ENCODE measurements at regions not wholly inside any gene's neighbourhood (a gene's known extent, or its start where the extent isn't known, plus 50 kb on each side); places are given as distances from the start of the nearest gene placed in this dataset.
A peak's percentile ranks its signal among the peaks of the same experiment; 100 is the strongest.

- FAIRE-seq: no peak
- ChIA-PET CTCF (no interaction called here), POLR2A (no interaction called here)
- no peak overlapping the region for H3K27ac ChIP-seq
- H3K4me2 ChIP-seq: no peak overlapping the region
- ATAC-seq: no peak
- H3K4me3 ChIP-seq: no peak overlapping the region
- 16% methylated on average over 6 of the region's 6 CpGs for WGBS (ENCODE audit: missing lambda C conversion rate)
- no peaks in the 10 kb centered on the region for H3K9me3 ChIP-seq
- no peaks in the 10 kb centered on the region for H3K4me1 ChIP-seq
- TF ChIP-seq CBX8 (IDR thresholded peaks at IDR 0.05) (no peak), ZFP36 (IDR thresholded peaks at IDR 0.05; ENCODE audit: borderline replicate concordance, partially characterized antibody) (no peak), EHMT2 (IDR thresholded peaks at IDR 0.05; ENCODE audit: low read depth) (no peak), FOSL2 (IDR thresholded peaks at IDR 0.05) (no peak), FOSL2 (CRISPR knock-in tag; IDR thresholded peaks at IDR 0.05) (no peak), RNF2 (IDR thresholded peaks at IDR 0.05; ENCODE audit: borderline replicate concordance, low read depth) (no peak), MAFK (IDR thresholded peaks at IDR 0.05; ENCODE audit: partially characterized antibody) (peak; percentile 72), TFCP2L1 (CRISPR knock-in tag; IDR thresholded peaks at IDR 0.05) (no peak)
- no peak for DNase-seq (ENCODE audit: low read depth in 1 of 2, low spot score in 1 of 2)
Observed at GRCh38 chr5:9786380-9787360, 156.5 kb upstream of the TAS2R1 start.

GRCh38 chr5:9785751-9786150 is 155.6 kb upstream of the TAS2R1 start:
- no peak overlapping the region for H3K4me2 ChIP-seq
- POLR2A ChIA-PET: no interaction called here
- CTCF ChIA-PET: no interaction called here

GRCh38 chr5:9784231-9784630 is 154.1 kb upstream of the TAS2R1 start:
- 7% methylated on average over 2 of the region's 2 CpGs for WGBS (ENCODE audit: missing lambda C conversion rate)
- DNase-seq (ENCODE audit: low read depth in 1 of 2, low spot score in 1 of 2) (no peak), FAIRE-seq (no peak), ATAC-seq (no peak)
- H3K4me3 ChIP-seq: no peak overlapping the region
- H3K4me1 ChIP-seq: no peaks in the 10 kb centered on the region
- CTCF ChIA-PET: interaction anchor here (1.3 kb wide), 1 partner anchor 111 kb away, joined by 3 read pairs; no protein-coding TSS in a partner anchor
- POLR2A ChIA-PET: no interaction called here
- no peak overlapping the region for H3K4me2 ChIP-seq
- H3K9me3 ChIP-seq: no peaks in the 10 kb centered on the region
- no peak overlapping the region for H3K27ac ChIP-seq
- TF ChIP-seq JUNB (IDR thresholded peaks at IDR 0.05) (no peak), TFCP2L1 (CRISPR knock-in tag; IDR thresholded peaks at IDR 0.05) (no peak), PHF8 (IDR thresholded peaks at IDR 0.05; ENCODE audit: borderline replicate concordance, low read depth) (no peak), FOXS1 (CRISPR knock-in tag; IDR thresholded peaks at IDR 0.05) (no peak), MAFK (IDR thresholded peaks at IDR 0.05; ENCODE audit: partially characterized antibody) (no peak), FOSB (CRISPR knock-in tag; IDR thresholded peaks at IDR 0.05) (no peak), JUN (IDR thresholded peaks at IDR 0.05) (no peak), TP53 (CRISPR knock-in tag; IDR thresholded peaks at IDR 0.05) (no peak), RAD21 (conservative IDR thresholded peaks at IDR 0.05 in 1 of 2, IDR thresholded peaks at IDR 0.05 in 1 of 2) (no peak), RNF2 (IDR thresholded peaks at IDR 0.05; ENCODE audit: borderline replicate concordance, low read depth) (no peak), ESRRA (IDR thresholded peaks at IDR 0.05; ENCODE audit: borderline replicate concordance, low read length) (no peak), CTCF (IDR thresholded peaks at IDR 0.05) (no peak), ZC3H11A (IDR thresholded peaks at IDR 0.05) (no peak), CHD4 (IDR thresholded peaks at IDR 0.05; ENCODE audit: borderline replicate concordance) (no peak), POLR2AphosphoS2 (conservative IDR thresholded peaks at IDR 0.05; ENCODE audit: low read length) (no peak)

More at GRCh38 chr5:9785751-9786150, 155.6 kb upstream of the TAS2R1 start:
- H3K4me3 ChIP-seq: no peak overlapping the region
- no peaks in the 10 kb centered on the region for H3K9me3 ChIP-seq
- 0% methylated on average over 2 of the region's 2 CpGs for WGBS (ENCODE audit: missing lambda C conversion rate)
- TF ChIP-seq CBX8 (IDR thresholded peaks at IDR 0.05) (no peak), RARB (CRISPR knock-in tag; IDR thresholded peaks at IDR 0.05) (no peak), ZC3H11A (IDR thresholded peaks at IDR 0.05) (no peak), ELK1 (IDR thresholded peaks at IDR 0.05; ENCODE audit: low read depth, low read length) (no peak), HOXB5 (CRISPR knock-in tag; IDR thresholded peaks at IDR 0.05) (no peak), ZSCAN20 (CRISPR knock-in tag; IDR thresholded peaks at IDR 0.05) (no peak), NFE2L2 (conservative IDR thresholded peaks at IDR 0.05; ENCODE audit: low read length) (no peak), FOSL2 (IDR thresholded peaks at IDR 0.05) (no peak), FOSL2 (CRISPR knock-in tag; IDR thresholded peaks at IDR 0.05) (no peak), EP300 (IDR thresholded peaks at IDR 0.05) (no peak), CHD2 (IDR thresholded peaks at IDR 0.05; ENCODE audit: low read length, partially characterized antibody) (no peak), RNF2 (IDR thresholded peaks at IDR 0.05; ENCODE audit: borderline replicate concordance, low read depth) (no peak), MYC (IDR thresholded peaks at IDR 0.05; ENCODE audit: borderline replicate concordance, low read length) (no peak), EHMT2 (IDR thresholded peaks at IDR 0.05; ENCODE audit: low read depth) (no peak), EHF (CRISPR knock-in tag; IDR thresholded peaks at IDR 0.05) (no peak), CHD4 (IDR thresholded peaks at IDR 0.05; ENCODE audit: borderline replicate concordance) (no peak), USF2 (IDR thresholded peaks at IDR 0.05) (no peak), NR3C1 (IDR thresholded peaks at IDR 0.05) (no peak), PHF8 (IDR thresholded peaks at IDR 0.05; ENCODE audit: borderline replicate concordance, low read depth) (no peak)
- no peak overlapping the region for H3K27ac ChIP-seq
- DNase-seq (ENCODE audit: low read depth in 1 of 2, low spot score in 1 of 2) (no peak), ATAC-seq (no peak), FAIRE-seq (no peak)
- no peaks in the 10 kb centered on the region for H3K4me1 ChIP-seq
